GM19452 (cell line): ENCODE measurements at regions not wholly inside any gene's neighbourhood (a gene's known extent, or its start where the extent isn't known, plus 50 kb on each side); places are given as distances from the start of the nearest gene placed in this dataset.
"Not testable (repeated sequence)": the region's sequence is repeated elsewhere in the genome, so short reads cannot be mapped to it uniquely, and the experiment has no call there.

Source experiments
- ATAC-seq: cut with Tn5 transposase; IDR thresholded peaks from one replicate; pipeline ENCODE4 v1.9.1; 2021; ENCODE audit not compliant: unreplicated experiment

- no peak for ATAC-seq
Observed at GRCh38 chr3:182389071-182389815, 404.1 kb upstream of the ATP11B start.

- no peak for ATAC-seq
Observed at GRCh38 chr3:182390421-182390820, 402.9 kb upstream of the ATP11B start.

- ATAC-seq, result no peak
Observed at GRCh38 chr3:182392182-182392937, 400.9 kb upstream of the ATP11B start.

GRCh38 chr3:182393151-182393550 is 400.2 kb upstream of the ATP11B start:
- no peak for ATAC-seq

GRCh38 chr3:182393830-182394367 is 399.4 kb upstream of the ATP11B start:
- ATAC-seq, result no peak

- no peak for ATAC-seq
Observed at GRCh38 chr3:182397164-182397563, 396.1 kb upstream of the ATP11B start.

GRCh38 chr3:182399978-182400737 is 393.1 kb upstream of the ATP11B start:
- ATAC-seq, result no peak

GRCh38 chr3:182400838-182401237 is 392.5 kb upstream of the ATP11B start:
- ATAC-seq, result no peak

GRCh38 chr3:182404031-182404430 is 389.3 kb upstream of the ATP11B start:
- no peak for ATAC-seq

- ATAC-seq, result no peak
Observed at GRCh38 chr3:182405759-182406158, 387.5 kb upstream of the ATP11B start.

GRCh38 chr3:182406786-182407185 is 386.5 kb upstream of the ATP11B start:
- ATAC-seq, result no peak

GRCh38 chr3:182410051-182410450 is 383.3 kb upstream of the ATP11B start:
- no peak for ATAC-seq

GRCh38 chr3:182412066-182412465 is 381.2 kb upstream of the ATP11B start:
- no peak for ATAC-seq

GRCh38 chr3:182413061-182413460 is 380.2 kb upstream of the ATP11B start:
- no peak for ATAC-seq

GRCh38 chr3:182413682-182414081 is 379.6 kb upstream of the ATP11B start:
- ATAC-seq, result no peak

- ATAC-seq, result no peak
Observed at GRCh38 chr3:182414586-182414985, 378.7 kb upstream of the ATP11B start.

- ATAC-seq, result no peak
Observed at GRCh38 chr3:182420741-182421140, 372.6 kb upstream of the ATP11B start.

GRCh38 chr3:182424006-182424405 is 369.3 kb upstream of the ATP11B start:
- no peak for ATAC-seq

GRCh38 chr3:182425926-182426718 is 367.2 kb upstream of the ATP11B start:
- ATAC-seq, result not testable (repeated sequence)

- ATAC-seq, result not testable (repeated sequence)
Observed at GRCh38 chr3:182431972-182432371, 361.3 kb upstream of the ATP11B start.

GRCh38 chr3:182435860-182436259 is 357.4 kb upstream of the ATP11B start:
- ATAC-seq, result no peak
